ENCODE measurements at regions not wholly inside any gene's neighbourhood (a gene's known extent, or its start where the extent isn't known, plus 50 kb on each side); places are given as distances from the start of the nearest gene placed in this dataset.

DNA sequence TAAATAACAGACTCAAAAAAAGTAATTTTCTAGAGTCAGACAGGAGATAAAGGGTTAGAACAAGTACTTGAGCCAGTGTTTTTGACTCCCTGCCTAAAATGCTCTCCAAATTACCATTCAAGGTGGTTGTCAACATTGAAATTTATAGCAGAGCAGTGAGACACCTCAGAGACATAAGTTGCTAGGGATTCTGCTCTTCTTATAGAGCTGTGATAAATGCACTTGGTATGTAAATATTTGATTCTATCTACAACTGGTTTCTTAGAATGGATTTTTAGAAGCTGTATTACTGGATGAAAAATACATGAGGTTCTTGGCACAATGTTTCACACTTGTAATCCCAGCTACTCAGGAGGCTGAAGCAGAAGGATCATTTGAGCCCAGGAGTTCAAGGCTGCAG lies 83.9 kb upstream of the OSBPL8 start:
- no peak for TF ChIP-seq RARB (CRISPR knock-in tag; IDR thresholded peaks at IDR 0.05)
- TF ChIP-seq TCF4 (CRISPR knock-in tag; IDR thresholded peaks at IDR 0.05; ENCODE audit: borderline replicate concordance), result no peak
